ENCODE measurements at regions not wholly inside any gene's neighbourhood (a gene's known extent, or its start where the extent isn't known, plus 50 kb on each side); places are given as distances from the start of the nearest gene placed in this dataset.

DNA sequence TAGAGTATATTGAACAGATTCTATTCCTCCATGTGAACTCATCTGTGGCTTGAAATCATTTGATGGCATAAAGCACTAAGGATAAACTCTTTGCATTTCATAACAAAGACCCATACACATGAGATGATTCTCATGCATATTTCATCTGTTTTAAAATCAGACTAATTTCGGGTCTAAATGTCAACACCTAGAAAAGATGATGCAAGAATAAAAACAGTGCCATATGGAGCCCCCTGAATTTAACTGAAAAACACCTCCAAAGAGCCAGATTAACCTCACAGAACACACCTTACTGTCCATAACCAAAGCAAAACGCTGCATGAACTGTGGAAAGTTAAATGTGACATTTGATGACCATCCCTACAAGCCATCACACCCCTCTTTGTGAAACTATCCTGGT is 59.7 kb downstream of the ELAPOR2 start:
- POLR2A ChIA-PET = no interaction called here
- intact Hi-C loops (cut with micrococcal nuclease) = no loop called here
- H3K36me3 Mint-ChIP-seq (ENCODE audit: low read depth) = no peaks in the 10 kb centered on the region
- no peak for ATAC-seq
- TF ChIP-seq, protein P1, sequence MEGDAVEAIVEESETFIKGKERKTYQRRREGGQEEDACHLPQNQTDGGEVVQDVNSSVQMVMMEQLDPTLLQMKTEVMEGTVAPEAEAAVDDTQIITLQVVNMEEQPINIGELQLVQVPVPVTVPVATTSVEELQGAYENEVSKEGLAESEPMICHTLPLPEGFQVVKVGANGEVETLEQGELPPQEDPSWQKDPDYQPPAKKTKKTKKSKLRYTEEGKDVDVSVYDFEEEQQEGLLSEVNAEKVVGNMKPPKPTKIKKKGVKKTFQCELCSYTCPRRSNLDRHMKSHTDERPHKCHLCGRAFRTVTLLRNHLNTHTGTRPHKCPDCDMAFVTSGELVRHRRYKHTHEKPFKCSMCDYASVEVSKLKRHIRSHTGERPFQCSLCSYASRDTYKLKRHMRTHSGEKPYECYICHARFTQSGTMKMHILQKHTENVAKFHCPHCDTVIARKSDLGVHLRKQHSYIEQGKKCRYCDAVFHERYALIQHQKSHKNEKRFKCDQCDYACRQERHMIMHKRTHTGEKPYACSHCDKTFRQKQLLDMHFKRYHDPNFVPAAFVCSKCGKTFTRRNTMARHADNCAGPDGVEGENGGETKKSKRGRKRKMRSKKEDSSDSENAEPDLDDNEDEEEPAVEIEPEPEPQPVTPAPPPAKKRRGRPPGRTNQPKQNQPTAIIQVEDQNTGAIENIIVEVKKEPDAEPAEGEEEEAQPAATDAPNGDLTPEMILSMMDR (IDR thresholded peaks at IDR 0.05) = no peak
- DNase-seq = no peak
- no peak overlapping the region for H3K4me3 Mint-ChIP-seq
- H3K4me1 Mint-ChIP-seq (ENCODE audit: low read depth) = peaks cover 2% of the 10 kb centered on the region
- H3K9me3 Mint-ChIP-seq = no peaks in the 10 kb centered on the region
- H3K27me3 Mint-ChIP-seq = peaks cover 16% of the 10 kb centered on the region
- CTCF ChIA-PET = no interaction called here
- no peak overlapping the region for H3K27ac Mint-ChIP-seq

DNA sequence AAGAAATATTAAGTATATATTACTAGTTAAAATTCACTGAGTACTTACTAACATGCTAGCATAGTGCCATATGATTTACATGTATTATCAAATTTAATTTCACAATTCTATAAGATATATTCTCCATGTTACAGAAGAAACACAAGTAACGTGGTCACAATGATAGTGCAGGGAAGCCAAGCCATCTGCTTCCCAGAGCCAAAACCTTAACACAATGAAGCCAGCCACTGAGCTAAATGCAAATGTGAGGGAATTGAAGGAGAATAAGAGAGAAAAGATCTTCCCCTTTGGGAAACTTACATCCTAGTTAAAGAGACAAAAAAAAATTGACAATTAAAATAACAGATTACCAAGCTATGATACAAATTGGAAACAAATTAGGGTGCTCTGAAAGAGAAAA is 63.6 kb downstream of the ELAPOR2 start:
- no peaks in the 10 kb centered on the region for H3K36me3 Mint-ChIP-seq (ENCODE audit: low read depth)
- ChIA-PET POLR2A (interaction anchor here (0.6 to 1.1 kb wide), 2 partner anchors 28 to 240 kb away, joined by 3 read pairs; no protein-coding TSS in a partner anchor), CTCF (interaction anchor here (1.0 kb wide), 1 partner anchor 63 kb away, joined by 3 read pairs; the partner anchor contains the start of gene ELAPOR2)
- H3K9me3 Mint-ChIP-seq = no peaks in the 10 kb centered on the region
- ATAC-seq = no peak
- H3K4me1 Mint-ChIP-seq (ENCODE audit: low read depth) = no peaks in the 10 kb centered on the region
- TF ChIP-seq, protein P1 (IDR thresholded peaks at IDR 0.05) = no peak
- intact Hi-C loops (cut with micrococcal nuclease) = no loop called here
- H3K4me3 Mint-ChIP-seq = no peak overlapping the region
- peaks cover 16% of the 10 kb centered on the region for H3K27me3 Mint-ChIP-seq
- DNase-seq = no peak
- no peak overlapping the region for H3K27ac Mint-ChIP-seq

DNA sequence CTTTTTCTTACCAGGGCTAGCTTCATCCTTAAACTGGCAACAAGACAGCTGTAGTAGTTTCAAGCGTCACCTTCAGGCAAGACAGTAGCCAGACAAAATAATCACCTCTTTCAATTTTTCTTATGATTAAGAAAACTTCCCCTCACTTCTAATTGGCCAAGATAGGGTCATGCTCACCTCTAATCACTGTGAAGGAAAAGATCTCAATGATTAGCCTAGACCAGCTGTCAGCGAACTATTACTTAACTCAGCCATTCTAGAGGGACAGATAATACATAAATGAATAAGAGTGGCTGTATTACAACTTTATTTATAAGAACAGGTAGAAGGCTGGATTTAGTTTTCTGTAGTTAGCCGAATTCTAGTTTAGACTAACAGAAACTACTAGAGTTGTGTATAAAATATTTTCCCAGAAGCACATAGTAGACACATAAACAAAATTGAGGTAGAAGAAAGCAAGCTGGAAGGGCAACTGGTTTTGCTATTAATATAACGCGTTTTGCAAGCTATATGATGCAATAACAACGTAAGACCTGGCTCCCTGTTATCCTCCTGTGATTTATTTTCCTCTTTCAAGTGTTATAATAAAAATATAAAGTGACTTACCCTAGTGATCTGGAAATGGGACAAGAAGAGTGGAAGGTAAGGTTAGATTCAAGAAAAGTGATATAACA is 64.3 kb downstream of the ELAPOR2 start:
- no peaks in the 10 kb centered on the region for H3K9me3 Mint-ChIP-seq
- no peak overlapping the region for H3K4me3 Mint-ChIP-seq
- H3K27me3 Mint-ChIP-seq = peaks cover 16% of the 10 kb centered on the region
- no peak overlapping the region for H3K27ac Mint-ChIP-seq
- ChIA-PET CTCF (interaction anchor here (0.6 to 1.0 kb wide), 3 partner anchors 9 to 102 kb away, joined by 3 read pairs; partner anchors contain the start of gene ELAPOR2), POLR2A (interaction anchor here (1.1 kb wide), 1 partner anchor 28 kb away, joined by 3 read pairs; no protein-coding TSS in a partner anchor)
- DNase-seq = no peak
- no peak for ATAC-seq
- H3K4me1 Mint-ChIP-seq (ENCODE audit: low read depth) = no peaks in the 10 kb centered on the region
- TF ChIP-seq, protein P1 (IDR thresholded peaks at IDR 0.05) = no peak
- H3K36me3 Mint-ChIP-seq (ENCODE audit: low read depth) = no peaks in the 10 kb centered on the region
- intact Hi-C loops (cut with micrococcal nuclease) = no loop called here

GRCh38 chr7:86991771-86992191 is 67.7 kb downstream of the ELAPOR2 start:
- Mint-ChIP-seq H3K9me3 (peaks cover 3% of the 10 kb centered on the region), H3K4me3 (no peak overlapping the region), H3K4me1 (ENCODE audit: low read depth) (no peaks in the 10 kb centered on the region), H3K36me3 (ENCODE audit: low read depth) (peaks cover 2% of the 10 kb centered on the region), H3K27me3 (peaks cover 8% of the 10 kb centered on the region), H3K27ac (no peak overlapping the region)
- intact Hi-C loops (cut with micrococcal nuclease) = no loop called here
- ChIA-PET POLR2A (interaction anchor here (1.2 kb wide), 1 partner anchor 13 kb away, joined by 4 read pairs; no protein-coding TSS in a partner anchor), CTCF (interaction anchor here (0.9 to 1.7 kb wide), 6 partner anchors 18 to 69 kb away, joined by 3 to 6 read pairs (median 4); no protein-coding TSS in a partner anchor)
- ATAC-seq (no peak), DNase-seq (no peak)
- TF ChIP-seq, protein P1 (IDR thresholded peaks at IDR 0.05) = no peak

DNA sequence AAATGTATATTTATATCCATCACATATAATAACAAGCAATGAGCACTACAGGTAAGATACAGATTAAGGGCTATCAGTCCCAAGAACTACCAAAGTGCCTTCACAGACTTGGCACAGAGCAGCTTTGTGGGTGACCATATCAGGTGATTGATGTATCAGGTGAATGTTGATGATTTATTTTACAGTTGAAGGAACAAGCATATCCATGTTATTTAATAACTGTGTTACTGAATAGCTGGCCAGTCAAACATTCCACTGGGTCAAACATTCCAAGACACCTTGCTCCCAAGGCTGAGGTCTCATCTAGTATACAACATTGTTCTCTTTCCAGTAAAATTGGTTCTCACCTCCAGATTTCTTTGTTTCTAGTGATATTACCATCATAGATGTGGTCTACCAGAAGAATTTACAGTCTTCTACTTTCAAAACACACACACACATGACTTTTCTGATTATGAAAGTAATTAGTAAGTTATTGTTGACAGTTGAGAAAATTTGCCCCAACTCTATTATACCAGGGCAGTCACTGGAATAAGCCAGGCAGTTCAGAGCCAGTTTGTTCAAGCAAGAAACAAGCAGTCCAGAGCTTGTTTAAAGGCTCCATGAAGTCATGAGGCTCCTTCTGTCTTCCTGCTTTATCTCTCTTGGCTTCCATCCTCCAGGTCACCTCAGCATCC is 68.2 kb downstream of the ELAPOR2 start:
- intact Hi-C loops (cut with micrococcal nuclease) = no loop called here
- Mint-ChIP-seq H3K4me1 (ENCODE audit: low read depth) (no peaks in the 10 kb centered on the region), H3K9me3 (peaks cover 3% of the 10 kb centered on the region), H3K4me3 (no peak overlapping the region), H3K36me3 (ENCODE audit: low read depth) (peaks cover 2% of the 10 kb centered on the region), H3K27ac (no peak overlapping the region), H3K27me3 (peaks cover 5% of the 10 kb centered on the region)
- ATAC-seq = no peak
- DNase-seq = no peak
- ChIA-PET CTCF (interaction anchor here (1.1 to 1.7 kb wide), 4 partner anchors 18 to 69 kb away, joined by 3 to 5 read pairs (median 4); no protein-coding TSS in a partner anchor), POLR2A (interaction anchor here (1.2 kb wide), 1 partner anchor 12 kb away, joined by 4 read pairs; no protein-coding TSS in a partner anchor)
- TF ChIP-seq, protein P1 (IDR thresholded peaks at IDR 0.05) = no peak
